Natural killer cell (primary cell): ENCODE measurements at regions not wholly inside any gene's neighbourhood (a gene's known extent, or its start where the extent isn't known, plus 50 kb on each side); places are given as distances from the start of the nearest gene placed in this dataset.

Source experiments
- ATAC-seq, 3 donors: fragments of 150-1000 bp in 2 of 3; fragments of 200-7000 bp in 1 of 3; cut with Tn5 transposase; 1 replicate in 1 of 3; 2 replicates in 2 of 3; pipeline ENCODE4 v1.10.0; 2021; ENCODE audit warnings: mild to moderate bottlenecking in 2 of 3, moderate library complexity in 2 of 3
- DNase-seq, 2 donors: peaks; one replicate each; pipeline versions ENCODE4 v3.0.0 to v3.0.0-alpha.2; 2013 to 2021; ENCODE audit warnings: mixed read lengths in 1 of 2
- H3K27ac ChIP-seq: one replicate; pipeline ENCODE4 v1.5.1; 2013; ENCODE audit warnings: mild to moderate bottlenecking, low read length
- H3K27me3 ChIP-seq: one replicate; pipeline ENCODE4 v1.6.1; 2013; ENCODE audit warnings: low read length; ENCODE audit not compliant: control insufficient read depth, insufficient read depth
- H3K36me3 ChIP-seq: one replicate; pipeline ENCODE4 v1.6.1; 2013; ENCODE audit warnings: low read length; ENCODE audit not compliant: control insufficient read depth, insufficient read depth
- H3K4me1 ChIP-seq: one replicate; pipeline ENCODE4 v1.6.1; 2013; ENCODE audit warnings: low read length; ENCODE audit not compliant: control insufficient read depth, insufficient read depth
- H3K4me3 ChIP-seq: one replicate; pipeline ENCODE4 v1.5.1; 2013; ENCODE audit warnings: low read length
- H3K9me3 ChIP-seq: one replicate; pipeline ENCODE4 v1.6.1; 2013; ENCODE audit warnings: low read length; ENCODE audit not compliant: control insufficient read depth, insufficient read depth
- H3K27ac Mint-ChIP-seq, 2 donors: one replicate each; pipeline ENCODE4 v1.8.0; 2022; ENCODE audit warnings: mild to moderate bottlenecking in 2 of 2, mixed read lengths in 2 of 2, moderate library complexity in 1 of 2
- H3K27me3 Mint-ChIP-seq, 2 donors: one replicate each; pipeline ENCODE4 v1.8.0; 2022; ENCODE audit warnings: low read depth in 2 of 2, mixed read lengths in 2 of 2
- H3K36me3 Mint-ChIP-seq: one replicate; pipeline ENCODE4 v1.8.0; 2022; ENCODE audit warnings: mixed read lengths
- H3K4me1 Mint-ChIP-seq, 2 donors: one replicate each; pipeline ENCODE4 v1.8.0; 2022; ENCODE audit warnings: mixed read lengths in 2 of 2
- H3K4me3 Mint-ChIP-seq: one replicate; pipeline ENCODE4 v1.8.0; 2022; ENCODE audit warnings: mild to moderate bottlenecking, moderate library complexity, mixed read lengths
- H3K9me3 Mint-ChIP-seq, 2 donors: one replicate each; pipeline ENCODE4 v1.8.0; 2022; ENCODE audit warnings: mixed read lengths in 2 of 2
- WGBS: methylation state at CpG from one replicate; pipeline ENCODE4 v1.1.7; 2013; ENCODE audit warnings: missing lambda C conversion rate; ENCODE audit not compliant: insufficient coverage; 5-methylcytosine and 5-hydroxymethylcytosine counted together
- intact Hi-C: fragments of 100-400 bp; cut with micrococcal nuclease; formaldehyde crosslinking; loops from one replicate; pipeline ENCODE4 v1.14.2; 2022
- TF ChIP-seq, protein P1 (sequence below): fragments of 200-600 bp; IDR thresholded peaks from one replicate; pipeline ENCODE4 v1.8.0; 2022; ENCODE audit warnings: antibody characterized with exemption

DNA sequence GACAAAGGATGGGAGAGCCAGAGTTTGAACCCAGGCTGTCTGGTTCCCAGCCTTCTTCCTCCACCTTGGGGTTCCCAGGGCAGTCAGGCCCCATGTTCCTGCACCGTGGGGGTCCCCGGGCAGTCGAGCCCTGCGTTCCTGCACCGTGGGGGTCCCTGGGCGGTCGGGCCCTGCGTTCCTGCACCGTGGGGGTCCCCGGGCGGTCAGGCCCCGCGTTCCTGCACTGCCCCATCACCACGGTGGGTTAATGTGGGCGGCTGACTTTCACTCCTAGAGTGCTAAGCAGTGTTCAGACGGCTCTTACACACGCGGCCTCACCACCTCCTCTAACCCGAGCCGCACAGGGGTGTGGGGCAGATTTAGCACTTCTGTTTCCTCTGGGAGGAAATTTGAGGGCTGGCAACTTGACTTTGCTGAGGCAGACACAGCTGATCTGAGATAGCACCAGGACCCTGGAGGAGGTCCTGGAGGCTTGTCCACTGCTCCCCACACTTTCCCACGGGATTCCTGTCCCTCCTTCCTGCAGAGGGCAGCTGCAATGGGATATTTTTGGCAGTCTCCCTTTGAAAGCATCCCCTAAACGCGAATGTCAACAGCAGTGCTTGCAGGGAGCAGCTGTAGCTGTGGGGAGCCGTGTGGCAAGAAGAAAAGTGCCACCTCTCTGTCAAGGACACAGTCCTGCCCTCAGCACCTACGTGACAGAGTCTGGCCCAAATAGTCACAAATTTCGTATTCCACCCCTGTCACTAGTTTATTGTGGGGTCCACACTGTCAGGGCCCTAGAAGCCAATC is 239.4 kb downstream of the TEX29 start:
- Mint-ChIP-seq H3K36me3 (no peaks in the 10 kb centered on the region), H3K4me3 (peak overlapping the region; percentile 68), H3K27ac (peak overlapping the region; percentile 60 to 63), H3K27me3 (peaks cover 11 to 24% of the 10 kb centered on the region in 2 donors), H3K4me1 (peaks cover 32 to 35% of the 10 kb centered on the region in 2 donors), H3K9me3 (no peaks in the 10 kb centered on the region)
- Histone ChIP-seq H3K4me1 (peaks cover 24% of the 10 kb centered on the region), H3K9me3 (no peaks in the 10 kb centered on the region), H3K36me3 (no peaks in the 10 kb centered on the region), H3K27me3 (no peaks in the 10 kb centered on the region), H3K27ac (peak overlapping the region; percentile 41), H3K4me3 (no peak overlapping the region)
- DNase-seq (no peak), ATAC-seq (peak; percentile 52 to 92 (median 77))
- WGBS: 19% methylated on average over 26 of the region's 26 CpGs
- TF ChIP-seq, protein P1, sequence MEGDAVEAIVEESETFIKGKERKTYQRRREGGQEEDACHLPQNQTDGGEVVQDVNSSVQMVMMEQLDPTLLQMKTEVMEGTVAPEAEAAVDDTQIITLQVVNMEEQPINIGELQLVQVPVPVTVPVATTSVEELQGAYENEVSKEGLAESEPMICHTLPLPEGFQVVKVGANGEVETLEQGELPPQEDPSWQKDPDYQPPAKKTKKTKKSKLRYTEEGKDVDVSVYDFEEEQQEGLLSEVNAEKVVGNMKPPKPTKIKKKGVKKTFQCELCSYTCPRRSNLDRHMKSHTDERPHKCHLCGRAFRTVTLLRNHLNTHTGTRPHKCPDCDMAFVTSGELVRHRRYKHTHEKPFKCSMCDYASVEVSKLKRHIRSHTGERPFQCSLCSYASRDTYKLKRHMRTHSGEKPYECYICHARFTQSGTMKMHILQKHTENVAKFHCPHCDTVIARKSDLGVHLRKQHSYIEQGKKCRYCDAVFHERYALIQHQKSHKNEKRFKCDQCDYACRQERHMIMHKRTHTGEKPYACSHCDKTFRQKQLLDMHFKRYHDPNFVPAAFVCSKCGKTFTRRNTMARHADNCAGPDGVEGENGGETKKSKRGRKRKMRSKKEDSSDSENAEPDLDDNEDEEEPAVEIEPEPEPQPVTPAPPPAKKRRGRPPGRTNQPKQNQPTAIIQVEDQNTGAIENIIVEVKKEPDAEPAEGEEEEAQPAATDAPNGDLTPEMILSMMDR: no peak
- intact Hi-C loops: no loop called here

DNA sequence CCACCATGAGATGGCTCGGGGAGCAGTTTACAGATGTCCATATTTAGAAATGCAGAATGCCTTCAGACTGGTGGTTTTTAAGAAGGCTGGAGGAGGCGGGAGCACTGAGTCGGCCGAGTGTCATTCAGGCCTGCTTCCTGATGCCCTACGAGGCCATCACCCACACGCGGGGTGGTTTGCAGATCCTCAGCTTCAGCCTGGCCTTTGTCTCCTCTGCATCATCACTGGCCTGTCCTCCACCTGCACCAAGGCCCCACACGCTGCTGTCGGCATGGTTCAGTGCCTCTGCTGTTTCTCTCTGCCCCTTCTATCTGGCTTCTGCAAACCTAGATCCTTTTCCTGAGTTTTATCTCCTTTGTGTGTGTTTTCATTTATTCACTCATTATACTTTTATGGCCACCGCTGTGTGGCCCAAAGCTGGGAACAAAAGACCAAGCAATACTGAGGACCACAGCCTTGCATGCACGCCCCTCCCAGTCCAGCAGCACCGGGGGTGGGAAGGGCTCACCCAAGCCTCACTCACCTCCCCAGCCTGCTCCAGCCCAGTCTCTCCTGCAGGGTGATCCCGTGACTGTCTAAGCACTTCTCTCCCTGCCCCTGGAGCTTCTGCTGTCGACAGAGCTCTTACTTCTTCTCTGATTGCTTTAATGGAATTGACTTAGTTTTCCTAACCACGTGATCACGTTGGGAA is 240.8 kb downstream of the TEX29 start:
- no peak overlapping the region for H3K4me3 ChIP-seq
- intact Hi-C loops: no loop called here
- H3K9me3 ChIP-seq: no peaks in the 10 kb centered on the region
- Mint-ChIP-seq H3K4me1 (peaks cover 32 to 35% of the 10 kb centered on the region in 2 donors), H3K36me3 (no peaks in the 10 kb centered on the region), H3K27me3 (peaks cover 11 to 24% of the 10 kb centered on the region in 2 donors), H3K4me3 (peak overlapping the region; percentile 68), H3K27ac (peak overlapping the region in 1 of 2 donors; percentile 15), H3K9me3 (no peaks in the 10 kb centered on the region)
- no peak for ATAC-seq
- H3K27me3 ChIP-seq: no peaks in the 10 kb centered on the region
- TF ChIP-seq, protein P1: no peak
- H3K27ac ChIP-seq: no peak overlapping the region
- no peaks in the 10 kb centered on the region for H3K36me3 ChIP-seq
- WGBS: 80% methylated on average over 16 of the region's 16 CpGs
- H3K4me1 ChIP-seq: peaks cover 24% of the 10 kb centered on the region
- DNase-seq: no peak

DNA sequence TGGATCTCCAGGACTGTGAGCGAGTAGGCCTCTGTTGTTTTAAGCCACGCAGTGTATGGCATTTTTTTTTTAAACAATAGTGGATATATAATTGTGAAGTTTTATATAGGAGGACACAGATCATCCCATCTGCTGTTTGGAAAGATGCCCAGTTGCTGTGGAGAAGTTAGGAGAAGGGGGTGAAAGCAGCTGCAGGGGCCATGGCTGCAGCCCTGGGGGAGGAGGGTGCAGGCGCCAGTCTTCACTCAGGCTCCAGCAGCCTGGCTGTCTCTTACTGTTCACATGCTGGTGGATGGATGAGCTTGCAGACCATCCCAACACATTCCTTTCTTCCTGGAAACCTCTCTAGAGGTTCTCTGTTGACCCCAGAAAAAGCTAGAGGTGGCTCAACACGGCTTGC is 242.3 kb downstream of the TEX29 start:
- Histone ChIP-seq H3K36me3 (no peaks in the 10 kb centered on the region), H3K27me3 (no peaks in the 10 kb centered on the region), H3K9me3 (no peaks in the 10 kb centered on the region), H3K4me1 (peaks cover 24% of the 10 kb centered on the region), H3K4me3 (no peak overlapping the region), H3K27ac (no peak overlapping the region)
- Mint-ChIP-seq H3K4me3 (no peak overlapping the region), H3K27me3 (peaks cover 8 to 17% of the 10 kb centered on the region in 2 donors), H3K27ac (no peak overlapping the region), H3K4me1 (peaks cover 30 to 32% of the 10 kb centered on the region in 2 donors), H3K36me3 (no peaks in the 10 kb centered on the region), H3K9me3 (no peaks in the 10 kb centered on the region)
- intact Hi-C loops: no loop called here
- DNase-seq (no peak), ATAC-seq (no peak)
- TF ChIP-seq, protein P1: no peak
- 83% methylated on average over 4 of the region's 4 CpGs for WGBS
